GM23248 (cell line): ENCODE measurements at regions not wholly inside any gene's neighbourhood (a gene's known extent, or its start where the extent isn't known, plus 50 kb on each side); places are given as distances from the start of the nearest gene placed in this dataset.

Experiments
- EZH2 ChIP-seq: fragments of 200-600 bp; sonication (generic); IDR thresholded peaks from 2 replicates; pipeline ENCODE4 v1.6.1; 2018; ENCODE audit warnings: antibody characterized with exemption, mild to moderate bottlenecking; ENCODE audit not compliant: insufficient read depth, poor library complexity, severe bottlenecking
- EZH2phosphoT487 ChIP-seq: fragments of 200-600 bp; sonication (generic); IDR thresholded peaks from 2 replicates; pipeline ENCODE4 v1.6.1; 2018; ENCODE audit warnings: antibody characterized with exemption, moderate library complexity, mild to moderate bottlenecking, low read depth; ENCODE audit not compliant: insufficient read depth

DNA sequence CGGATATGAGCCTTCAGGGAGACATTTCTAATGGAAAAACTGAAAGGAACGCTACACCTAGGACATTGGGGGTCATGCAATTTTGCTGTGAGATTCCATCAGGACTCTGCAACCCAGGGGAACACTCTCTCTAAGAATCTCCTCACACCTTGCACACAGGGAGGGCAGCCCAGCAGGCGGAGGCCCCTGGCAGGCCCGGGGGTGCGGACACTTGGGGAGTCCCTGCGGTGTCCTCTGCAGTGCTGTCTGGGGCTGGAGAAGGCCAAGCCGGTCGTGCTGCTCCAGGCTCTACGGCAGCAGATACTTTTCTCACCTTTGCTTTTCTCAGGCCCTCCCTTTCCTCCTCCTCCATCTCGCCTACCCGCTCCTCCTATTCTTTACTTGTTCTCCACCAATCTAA lies 54.7 kb upstream of the FAM110C start:
- TF ChIP-seq EZH2phosphoT487 = no peak
- TF ChIP-seq EZH2 = no peak
